ELR (cell line): ENCODE measurements at regions not wholly inside any gene's neighbourhood (a gene's known extent, or its start where the extent isn't known, plus 50 kb on each side); places are given as distances from the start of the nearest gene placed in this dataset.
"Not testable (repeated sequence)": the region's sequence is repeated elsewhere in the genome, so short reads cannot be mapped to it uniquely, and the experiment has no call there.

Source experiments
- DNase-seq: peaks from one replicate; pipeline ENCODE4 v3.0.0-alpha.2; 2015; ENCODE audit warnings: low read depth

DNA sequence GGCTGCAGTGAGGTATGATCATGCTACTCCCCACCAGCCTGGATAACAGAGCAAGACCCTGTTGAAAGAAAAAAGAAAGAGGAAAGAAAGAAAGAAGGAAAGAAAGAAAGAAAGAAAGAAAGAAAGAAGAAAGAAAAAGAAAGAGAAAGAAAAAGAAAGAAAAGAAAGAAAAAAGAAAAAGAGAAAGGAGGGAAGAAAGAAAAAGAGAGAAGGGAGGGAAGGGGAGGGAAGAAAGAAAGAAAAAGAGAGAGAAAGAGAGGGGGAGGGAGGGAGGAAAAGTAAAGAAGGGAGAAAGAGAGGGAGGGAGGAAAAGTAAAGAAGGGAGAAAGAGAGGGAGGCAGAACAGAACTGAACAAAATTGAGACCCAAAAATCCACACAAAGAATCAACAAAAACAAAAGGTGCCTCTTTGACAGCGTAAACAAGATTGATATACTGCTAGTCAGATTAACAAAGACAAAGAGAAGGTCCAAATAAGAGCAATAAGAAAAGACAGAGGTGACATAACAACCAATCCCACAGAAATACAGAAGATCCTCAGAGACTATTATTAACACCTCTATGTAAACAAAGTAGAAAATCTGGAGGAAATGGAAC is 293.9 kb upstream of the AMIGO2 start:
- no peak for DNase-seq

DNA sequence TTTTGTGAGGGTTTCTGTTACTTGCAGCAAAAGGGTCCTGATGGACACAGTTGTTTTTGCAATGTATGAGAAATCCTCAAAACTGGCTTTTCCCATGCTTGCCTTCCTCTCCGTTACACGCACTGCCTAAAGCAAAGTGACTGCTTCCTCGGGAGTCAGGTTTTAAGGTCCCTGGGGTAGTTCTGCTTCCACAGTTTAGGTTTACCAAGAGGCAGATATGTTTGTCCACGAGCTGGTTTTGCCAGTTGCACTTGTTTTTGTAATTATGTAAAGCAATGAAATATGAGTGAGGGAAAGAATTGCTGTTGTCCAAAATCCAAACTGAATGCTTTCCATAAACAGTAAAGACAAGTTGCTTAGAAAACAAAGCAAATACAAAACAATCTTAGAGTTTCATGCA is 290.7 kb upstream of the AMIGO2 start:
- DNase-seq = no peak

DNA sequence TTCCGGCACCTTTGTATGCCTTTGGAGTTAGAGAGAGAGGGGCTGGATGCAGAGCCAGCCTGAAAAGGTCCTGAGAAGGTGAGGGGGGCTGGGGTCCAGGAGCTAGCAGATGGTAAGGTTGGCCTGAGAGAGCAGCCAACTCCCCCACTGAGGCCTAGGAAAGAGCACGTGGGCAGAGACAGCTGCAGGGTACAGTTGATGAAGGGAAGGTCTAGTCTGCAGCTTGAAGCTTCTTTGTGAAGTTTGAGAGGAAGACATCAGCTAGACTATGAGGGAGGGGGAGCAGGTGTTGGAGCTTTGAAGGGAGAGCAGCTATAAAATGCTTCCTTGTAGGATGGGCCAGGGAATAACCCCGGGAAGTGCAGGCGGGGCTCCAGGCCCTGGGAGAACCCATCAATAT is 289.3 kb upstream of the AMIGO2 start:
- DNase-seq = no peak

DNA sequence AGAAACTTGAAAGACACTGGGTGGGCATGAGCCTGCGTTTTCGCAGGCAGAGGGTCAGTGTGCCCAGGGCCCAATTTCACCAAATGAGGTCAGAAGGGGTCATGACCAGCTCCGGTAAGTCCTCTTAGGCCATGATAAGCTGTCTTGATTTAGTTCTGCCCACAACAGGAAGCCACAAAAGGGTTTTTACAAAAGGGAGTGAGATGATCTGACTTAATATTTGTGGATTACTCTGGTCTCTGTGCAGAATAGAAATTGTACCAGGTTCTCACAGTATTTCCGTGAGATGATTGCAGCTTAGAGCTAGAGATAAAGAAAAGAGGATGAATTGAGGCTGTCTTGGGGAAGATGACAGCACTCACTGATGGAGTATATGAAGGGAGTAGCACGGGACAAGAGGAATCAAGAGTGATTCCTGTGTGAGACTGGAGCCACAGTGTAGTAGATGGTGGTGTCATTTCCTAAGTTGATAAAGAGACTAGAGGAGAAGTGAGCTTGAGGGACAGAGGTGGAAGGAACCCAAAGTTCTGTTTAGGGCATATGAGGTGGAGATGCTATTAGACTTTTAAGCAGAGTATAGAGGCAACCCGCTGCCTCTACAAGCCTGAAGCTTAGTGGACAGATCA is 288.3 kb upstream of the AMIGO2 start:
- no peak for DNase-seq

DNA sequence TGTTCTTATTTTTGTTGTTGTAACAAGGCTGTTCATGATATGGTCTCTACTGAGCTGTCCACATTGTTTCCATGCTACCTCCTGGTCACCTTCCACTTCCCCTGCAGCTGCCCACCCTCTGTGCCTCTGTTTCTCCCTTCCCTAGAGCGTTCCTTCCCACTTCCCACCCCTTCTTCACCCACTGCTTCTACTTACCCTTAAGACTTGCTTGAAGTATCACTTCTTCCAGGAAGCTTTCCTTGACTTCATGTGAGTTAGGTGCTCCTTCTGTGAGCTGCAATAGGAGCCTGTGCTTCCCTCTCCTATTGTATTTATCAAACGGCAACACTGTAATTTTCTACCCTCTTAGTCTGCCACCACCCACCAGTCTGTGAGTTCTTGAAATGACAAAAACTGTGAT is 286.8 kb upstream of the AMIGO2 start:
- no peak for DNase-seq

DNA sequence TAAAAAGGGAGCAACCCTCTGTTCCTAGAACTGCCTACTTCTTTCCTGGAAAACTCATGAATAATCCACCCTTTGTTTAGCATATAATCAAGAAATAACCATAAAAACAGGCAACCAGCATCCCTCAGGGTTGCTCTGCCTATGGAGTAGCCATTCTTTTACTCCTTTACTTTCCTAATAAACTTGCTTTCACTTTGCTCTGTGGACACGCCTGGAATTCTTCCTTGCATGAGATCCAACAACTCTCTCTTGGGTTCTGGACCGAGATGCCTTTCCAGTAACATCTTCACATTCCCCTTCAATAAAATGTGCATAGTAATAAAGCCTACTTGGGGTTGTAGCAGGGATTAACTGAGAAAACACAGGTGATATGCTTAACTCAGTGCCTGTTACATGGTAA is 286.4 kb upstream of the AMIGO2 start:
- DNase-seq = no peak

GRCh38 chr12:47365443-47366076 is 285.8 kb upstream of the AMIGO2 start:
- DNase-seq = not testable (repeated sequence)

DNA sequence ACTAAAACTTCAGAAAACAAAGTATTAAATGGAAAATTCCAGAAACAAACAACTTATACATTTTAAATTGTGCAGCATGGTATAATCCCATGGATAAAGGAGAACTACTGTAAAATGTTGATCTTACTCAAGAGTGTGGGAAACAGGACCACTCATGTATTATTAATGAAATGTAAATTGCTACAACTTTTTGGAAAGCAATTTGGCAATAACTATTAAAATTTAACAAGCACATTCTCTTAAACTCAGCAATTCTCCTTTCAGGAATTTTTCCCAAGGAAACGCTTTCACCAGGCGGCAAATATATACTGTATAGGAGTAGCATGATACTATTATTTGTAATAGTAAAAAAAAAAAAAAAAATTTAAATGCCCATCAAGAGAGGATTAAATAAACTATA is 284.5 kb upstream of the AMIGO2 start:
- no peak for DNase-seq

DNA sequence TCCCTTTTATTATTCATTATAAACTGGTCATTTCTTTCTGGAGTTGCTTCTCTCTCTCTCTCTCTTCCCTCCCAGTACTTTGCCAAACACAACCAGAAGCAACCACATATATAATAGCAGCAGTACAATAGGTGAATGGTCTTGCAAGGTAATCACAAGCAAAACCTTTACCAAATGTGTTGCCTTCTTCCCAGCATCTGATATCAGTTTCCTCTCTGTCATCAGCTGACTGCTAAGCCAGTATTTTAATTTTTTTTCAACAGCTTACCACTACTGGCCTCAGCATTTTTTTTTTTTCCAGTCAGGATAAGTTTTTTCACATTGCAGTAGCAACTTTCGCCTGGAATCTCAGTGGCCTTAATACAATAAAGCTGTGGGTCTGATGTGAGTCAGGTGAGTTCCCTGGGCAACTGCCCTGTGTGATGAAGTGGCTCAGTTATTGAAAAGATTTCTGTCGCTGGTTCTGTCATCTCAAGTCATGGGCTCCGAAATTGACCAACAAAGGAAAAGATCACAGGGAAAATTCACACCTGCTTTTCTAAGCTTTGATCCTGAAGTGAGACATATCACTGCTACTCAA is 282.5 kb upstream of the AMIGO2 start:
- no peak for DNase-seq

- no peak for DNase-seq
These were observed 281.7 kb upstream of the AMIGO2 start for GRCh38 chr12:47361389-47362021.

- DNase-seq = peak; percentile 34
These were observed 281.1 kb upstream of the AMIGO2 start for GRCh38 chr12:47360771-47361388.

DNA sequence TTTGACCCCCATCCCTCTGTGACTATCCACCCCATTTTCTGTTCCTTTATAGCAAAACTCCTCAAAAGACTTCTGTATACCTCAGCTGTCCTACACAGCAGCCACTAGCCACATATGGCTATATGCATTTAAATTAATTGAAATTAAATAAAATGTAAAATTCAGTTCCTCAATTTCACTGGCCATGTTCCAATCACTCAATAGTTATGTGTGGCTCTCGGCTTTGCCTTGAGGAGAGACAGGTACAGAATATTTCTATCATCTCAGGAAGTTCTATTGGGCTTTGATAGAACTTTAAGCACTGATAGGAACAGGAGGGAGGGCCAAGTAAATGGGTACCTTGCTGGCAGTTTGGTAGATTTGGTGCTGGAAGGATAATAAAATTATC is 280.3 kb upstream of the AMIGO2 start:
- no peak for DNase-seq

DNA sequence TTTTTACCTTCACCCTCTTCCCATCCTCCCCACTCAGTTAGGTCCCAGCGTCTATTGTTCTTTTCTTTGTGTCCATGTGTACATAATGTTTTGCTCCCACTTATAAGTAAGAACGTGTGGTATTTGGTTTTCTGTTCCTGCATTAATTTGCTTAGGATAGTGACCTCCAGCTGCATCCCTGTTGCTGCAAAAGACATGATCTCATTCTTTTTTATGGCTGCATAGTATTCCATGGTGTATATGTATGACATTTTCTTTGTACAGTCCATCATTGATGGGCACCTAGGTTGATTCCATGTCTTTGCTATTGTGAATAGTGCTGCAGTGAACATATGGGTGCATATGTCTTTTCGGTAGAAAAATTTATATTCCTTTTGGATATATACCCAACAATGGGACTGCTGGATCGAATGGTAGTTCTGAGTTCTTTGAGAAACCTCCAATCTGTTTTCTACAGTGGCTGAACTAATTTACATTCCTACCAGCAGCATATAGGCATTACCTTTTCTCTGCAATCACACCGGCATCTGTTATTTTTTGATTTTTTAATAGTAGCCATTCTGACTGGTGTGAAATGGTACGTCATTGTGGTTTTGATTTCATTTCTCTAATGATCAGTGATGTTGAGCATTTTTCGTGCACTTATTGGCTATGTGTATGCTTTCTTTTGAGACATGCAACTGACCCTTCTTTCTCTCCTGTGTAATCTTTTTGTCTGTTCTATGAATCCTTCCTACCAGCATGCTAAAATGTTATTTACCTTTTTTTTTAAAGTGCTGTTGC is 279.7 kb upstream of the AMIGO2 start:
- DNase-seq = no peak

DNA sequence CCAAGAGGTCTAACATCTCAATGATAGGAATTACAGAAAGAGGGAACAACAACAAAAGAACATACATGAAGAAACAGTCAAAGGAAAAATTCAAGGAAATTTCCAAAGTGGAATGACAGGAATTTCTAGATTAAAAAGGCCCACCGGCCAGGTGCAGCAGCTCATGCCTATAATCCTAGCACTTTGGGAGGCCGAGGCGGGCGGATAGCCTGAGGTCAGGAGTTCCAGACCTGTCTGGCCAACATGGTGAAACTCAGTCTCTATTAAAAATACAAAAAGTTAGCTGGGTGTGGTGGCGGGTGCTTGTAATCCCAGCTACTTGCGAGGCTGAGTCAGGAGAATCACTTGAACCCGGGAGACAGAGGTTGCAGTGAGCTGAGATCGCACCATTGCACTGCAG is 277.2 kb upstream of the AMIGO2 start:
- DNase-seq = not testable (repeated sequence)

DNA sequence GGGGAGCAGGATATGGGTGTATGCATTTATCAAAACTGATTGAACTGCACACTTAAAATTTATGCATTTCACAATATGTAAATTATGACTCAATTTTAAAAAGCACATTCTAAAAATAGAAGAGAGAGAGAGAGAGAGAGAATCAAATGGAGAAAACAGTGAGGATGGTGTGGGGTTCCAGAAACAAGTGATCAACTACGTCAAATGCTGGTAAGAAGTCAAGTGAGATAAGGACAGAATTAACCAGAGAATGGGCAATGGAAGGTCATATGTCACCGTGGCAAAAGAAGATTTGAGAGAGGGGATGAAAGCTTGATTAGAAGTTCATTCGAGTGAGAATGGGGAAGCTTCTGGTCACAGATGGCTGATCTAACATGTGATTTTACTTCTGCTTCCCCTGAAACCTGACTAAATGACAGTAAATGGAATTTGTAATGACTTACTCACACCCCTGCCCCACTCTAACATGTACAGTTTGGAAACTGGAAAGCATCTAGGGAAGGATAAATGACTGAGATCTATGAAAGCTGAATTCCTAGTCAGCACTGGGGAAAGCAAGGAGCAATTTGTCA is 276.5 kb upstream of the AMIGO2 start:
- no peak for DNase-seq

GRCh38 chr12:47353508-47353907 is 273.7 kb upstream of the AMIGO2 start:
- DNase-seq = no peak

DNA sequence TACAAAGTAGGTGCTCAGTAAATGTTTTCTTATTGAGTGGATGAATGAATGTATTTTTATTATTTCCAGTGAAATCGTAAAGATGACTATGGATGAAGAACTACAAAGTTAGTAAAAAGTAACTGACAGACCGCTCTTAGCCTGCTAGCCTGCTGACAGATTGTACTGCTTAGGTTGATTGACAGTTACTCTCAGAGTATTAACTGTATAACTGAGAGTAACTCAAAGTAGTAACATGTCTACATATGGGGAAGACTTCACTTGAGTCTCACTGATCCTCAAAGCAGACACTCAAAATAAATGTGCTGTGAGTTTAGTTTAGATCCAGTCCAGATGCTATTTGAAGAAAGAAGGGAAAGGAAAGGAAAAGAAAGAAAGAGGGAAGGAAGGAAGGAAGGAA is 272.3 kb upstream of the AMIGO2 start:
- DNase-seq = no peak

GRCh38 chr12:47351526-47351925 is 271.8 kb upstream of the AMIGO2 start:
- no peak for DNase-seq

DNA sequence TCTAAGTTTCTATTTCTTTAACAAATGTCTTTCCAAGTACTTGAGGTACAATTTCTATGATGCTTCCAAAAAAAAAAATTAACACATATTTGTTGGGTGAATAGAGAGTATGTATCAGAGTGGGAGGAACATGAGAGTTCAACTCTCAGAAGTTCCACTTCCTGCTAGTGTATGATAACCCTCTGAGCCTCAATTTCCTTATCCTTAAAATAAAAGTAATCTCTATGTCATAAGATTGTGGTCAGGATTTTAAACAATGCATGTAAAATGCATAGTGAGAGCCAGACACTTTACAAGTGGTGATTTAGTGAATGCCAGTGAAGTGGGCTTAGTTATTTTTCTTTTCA is 270.3 kb upstream of the AMIGO2 start:
- DNase-seq = peak; percentile 28

GRCh38 chr12:47349137-47350061 is 269.6 kb upstream of the AMIGO2 start:
- DNase-seq = no peak
